Loucy (cell line): ENCODE measurements at regions not wholly inside any gene's neighbourhood (a gene's known extent, or its start where the extent isn't known, plus 50 kb on each side); places are given as distances from the start of the nearest gene placed in this dataset.

Source experiments
- H2AFZ ChIP-seq: fragments of 200-600 bp; sonication (generic); 2 replicates; pipeline ENCODE4 v1.6.0; 2016; ENCODE audit warnings: antibody characterized with exemption, mild to moderate bottlenecking, low read length, moderate library complexity
- H3F3A ChIP-seq: fragments of 200-600 bp; 2 replicates; pipeline ENCODE4 v1.6.0; 2016; ENCODE audit warnings: antibody characterized with exemption, low read depth, mild to moderate bottlenecking
- H3K27me3 ChIP-seq: fragments of 200-600 bp; sonication (generic); 2 replicates; pipeline ENCODE4 v1.6.1; 2014; ENCODE audit warnings: low read length, mild to moderate bottlenecking; ENCODE audit not compliant: insufficient read depth, poor library complexity, severe bottlenecking
- H3K36me3 ChIP-seq: fragments of 200-600 bp; sonication (generic); 2 replicates; pipeline ENCODE4 v1.6.1; 2016; ENCODE audit warnings: low read length; ENCODE audit not compliant: insufficient read depth
- H3K4me1 ChIP-seq: fragments of 200-600 bp; sonication (generic); 2 replicates; pipeline ENCODE4 v1.5.1; 2014; ENCODE audit warnings: low read length, mild to moderate bottlenecking; ENCODE audit not compliant: insufficient read depth, poor library complexity, severe bottlenecking
- H3K4me2 ChIP-seq: fragments of 200-600 bp; sonication (generic); 2 replicates; pipeline ENCODE4 v1.6.0; 2014; ENCODE audit warnings: antibody characterized with exemption, low read length, low read depth, mild to moderate bottlenecking; ENCODE audit not compliant: poor library complexity, severe bottlenecking
- H3K4me3 ChIP-seq: fragments of 200-600 bp; sonication (generic); 2 replicates; pipeline ENCODE4 v1.5.1; 2014; ENCODE audit warnings: low read length, mild to moderate bottlenecking, mixed read lengths; ENCODE audit not compliant: poor library complexity, severe bottlenecking
- H3K79me2 ChIP-seq: fragments of 200-600 bp; sonication (generic); 2 replicates; pipeline ENCODE4 v1.6.1; 2014; ENCODE audit warnings: low read length; ENCODE audit not compliant: insufficient read depth
- H3K9ac ChIP-seq: fragments of 200-600 bp; sonication (generic); 2 replicates; pipeline ENCODE4 v1.6.0; 2014; ENCODE audit warnings: mild to moderate bottlenecking, low read depth, low read length, moderate library complexity; ENCODE audit not compliant: poor library complexity, severe bottlenecking
- H3K9me2 ChIP-seq: fragments of 200-600 bp; sonication (generic); replicated peaks from 2 replicates; pipeline ENCODE4 v1.6.1; 2016; ENCODE audit warnings: low read depth, low read length, mixed read lengths
- H3K9me3 ChIP-seq: fragments of 200-600 bp; sonication (generic); 2 replicates; pipeline ENCODE4 v1.6.1; 2014; ENCODE audit warnings: mild to moderate bottlenecking, antibody characterized with exemption, low read length, low read depth; ENCODE audit not compliant: insufficient read depth
- H4K20me1 ChIP-seq: fragments of 200-600 bp; sonication (generic); 2 replicates; pipeline ENCODE4 v1.6.0; 2014; ENCODE audit warnings: antibody characterized with exemption, low read length, mild to moderate bottlenecking; ENCODE audit not compliant: insufficient read depth, poor library complexity, severe bottlenecking
- EZH2phosphoT487 ChIP-seq: fragments of 200-600 bp; IDR thresholded peaks from 2 replicates; pipeline ENCODE4 v1.6.1; 2018; ENCODE audit warnings: antibody characterized with exemption, mild to moderate bottlenecking, moderate library complexity, borderline replicate concordance
- TF ChIP-seq, protein P1 (sequence below): fragments of 200-600 bp; sonication (generic); conservative IDR thresholded peaks from 2 replicates; pipeline ENCODE4 v1.5.1; 2014; ENCODE audit warnings: mild to moderate bottlenecking, antibody characterized with exemption, low read length

GRCh38 chr6:100235631-100236030 lies 229.1 kb downstream of the SIM1 start:
- Histone ChIP-seq H3K9me2 (no peaks in the 10 kb centered on the region), H3K36me3 (no peaks in the 10 kb centered on the region), H3K4me2 (no peak overlapping the region), H4K20me1 (no peaks in the 10 kb centered on the region), H3F3A (no peaks in the 10 kb centered on the region), H3K9me3 (no peaks in the 10 kb centered on the region), H3K4me3 (no peak overlapping the region), H3K4me1 (peaks cover 2% of the 10 kb centered on the region), H2AFZ (peak overlapping the region; percentile 68; the same call in 1 of the 2 replicates), H3K79me2 (no peaks in the 10 kb centered on the region), H3K27me3 (no peaks in the 10 kb centered on the region), H3K9ac (no peak overlapping the region)
- TF ChIP-seq, protein P1, sequence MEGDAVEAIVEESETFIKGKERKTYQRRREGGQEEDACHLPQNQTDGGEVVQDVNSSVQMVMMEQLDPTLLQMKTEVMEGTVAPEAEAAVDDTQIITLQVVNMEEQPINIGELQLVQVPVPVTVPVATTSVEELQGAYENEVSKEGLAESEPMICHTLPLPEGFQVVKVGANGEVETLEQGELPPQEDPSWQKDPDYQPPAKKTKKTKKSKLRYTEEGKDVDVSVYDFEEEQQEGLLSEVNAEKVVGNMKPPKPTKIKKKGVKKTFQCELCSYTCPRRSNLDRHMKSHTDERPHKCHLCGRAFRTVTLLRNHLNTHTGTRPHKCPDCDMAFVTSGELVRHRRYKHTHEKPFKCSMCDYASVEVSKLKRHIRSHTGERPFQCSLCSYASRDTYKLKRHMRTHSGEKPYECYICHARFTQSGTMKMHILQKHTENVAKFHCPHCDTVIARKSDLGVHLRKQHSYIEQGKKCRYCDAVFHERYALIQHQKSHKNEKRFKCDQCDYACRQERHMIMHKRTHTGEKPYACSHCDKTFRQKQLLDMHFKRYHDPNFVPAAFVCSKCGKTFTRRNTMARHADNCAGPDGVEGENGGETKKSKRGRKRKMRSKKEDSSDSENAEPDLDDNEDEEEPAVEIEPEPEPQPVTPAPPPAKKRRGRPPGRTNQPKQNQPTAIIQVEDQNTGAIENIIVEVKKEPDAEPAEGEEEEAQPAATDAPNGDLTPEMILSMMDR, result no peak
- no peak for TF ChIP-seq EZH2phosphoT487

GRCh38 chr6:100234625-100235024 lies 230.1 kb downstream of the SIM1 start:
- H3K9me2 ChIP-seq, result no peaks in the 10 kb centered on the region
- no peaks in the 10 kb centered on the region for H3K27me3 ChIP-seq
- TF ChIP-seq EZH2phosphoT487, result no peak
- TF ChIP-seq, protein P1, result no peak
- no peaks in the 10 kb centered on the region for H3K36me3 ChIP-seq
- H3K4me1 ChIP-seq, result peaks cover 8% of the 10 kb centered on the region
- no peaks in the 10 kb centered on the region for H4K20me1 ChIP-seq
- H2AFZ ChIP-seq, result no peak overlapping the region
- H3K4me2 ChIP-seq, result no peak overlapping the region
- H3K9me3 ChIP-seq, result no peaks in the 10 kb centered on the region
- H3F3A ChIP-seq, result no peaks in the 10 kb centered on the region
- H3K9ac ChIP-seq, result no peak overlapping the region
- no peak overlapping the region for H3K4me3 ChIP-seq
- no peaks in the 10 kb centered on the region for H3K79me2 ChIP-seq

GRCh38 chr6:100232781-100233573 lies 231.7 kb downstream of the SIM1 start:
- Histone ChIP-seq H3K27me3 (no peaks in the 10 kb centered on the region), H3F3A (no peaks in the 10 kb centered on the region), H3K9me3 (no peaks in the 10 kb centered on the region), H3K36me3 (no peaks in the 10 kb centered on the region), H3K79me2 (no peaks in the 10 kb centered on the region), H3K9me2 (no peaks in the 10 kb centered on the region), H3K4me1 (peaks cover 14% of the 10 kb centered on the region), H2AFZ (no peak overlapping the region; the same call in 1 of the 2 replicates), H3K4me2 (no peak overlapping the region), H3K4me3 (no peak overlapping the region), H3K9ac (no peak overlapping the region), H4K20me1 (no peaks in the 10 kb centered on the region)
- no peak for TF ChIP-seq EZH2phosphoT487
- TF ChIP-seq, protein P1, result no peak
